OCI-LY3 (cell line): ENCODE measurements at regions not wholly inside any gene's neighbourhood (a gene's known extent, or its start where the extent isn't known, plus 50 kb on each side); places are given as distances from the start of the nearest gene placed in this dataset.

Experiments used
- H2AFZ ChIP-seq: fragments of 200-600, 300-600 bp; shearing (Covaris generic); 2 replicates; pipeline ENCODE4 v1.6.0; 2014; ENCODE audit warnings: antibody characterized with exemption, low read depth, low read length
- H3K27ac ChIP-seq: fragments of 200-600, 300-600 bp; sonication (generic); 2 replicates; pipeline ENCODE4 v1.5.1; 2014; ENCODE audit warnings: mild to moderate bottlenecking, low read length, moderate library complexity, mixed read lengths
- H3K27me3 ChIP-seq: fragments of 200-600, 300-600 bp; sonication (generic); 2 replicates; pipeline ENCODE4 v1.6.1; 2014; ENCODE audit warnings: low read depth, low read length, mixed read lengths
- H3K36me3 ChIP-seq: fragments of 200-600, 300-600 bp; sonication (generic); replicated peaks from 2 replicates; pipeline ENCODE3; 2014; ENCODE audit warnings: low read depth, low read length, mixed read lengths
- H3K4me1 ChIP-seq: fragments of 300-600, 200-600 bp; sonication (generic); 2 replicates; pipeline ENCODE4 v1.6.1; 2014; ENCODE audit warnings: low read length, mixed read lengths
- H3K4me2 ChIP-seq: fragments of 200-600, 300-600 bp; sonication (generic); 2 replicates; pipeline ENCODE4 v1.6.1; 2014; ENCODE audit warnings: low read length, mixed read lengths
- H3K4me3 ChIP-seq: fragments of 300-600, 200-600 bp; sonication (generic); 2 replicates; pipeline ENCODE4 v1.5.1; 2014; ENCODE audit warnings: antibody characterized with exemption, mild to moderate bottlenecking, low read length, moderate library complexity
- H3K79me2 ChIP-seq: fragments of 300-600, 200-600 bp; shearing (Covaris generic); 2 replicates; pipeline ENCODE4 v1.6.1; 2014; ENCODE audit warnings: mild to moderate bottlenecking, low read length, mixed read lengths
- H3K9ac ChIP-seq: fragments of 300-600, 200-600 bp; shearing (Covaris generic); 2 replicates; pipeline ENCODE4 v1.6.0; 2014; ENCODE audit warnings: mild to moderate bottlenecking, low read length, moderate library complexity
- H3K9me3 ChIP-seq: fragments of 200-600, 300-600 bp; shearing (Covaris generic); 2 replicates; pipeline ENCODE4 v1.6.1; 2014; ENCODE audit warnings: low read length, mixed read lengths; ENCODE audit not compliant: insufficient read depth
- H4K20me1 ChIP-seq: fragments of 200-600, 300-600 bp; sonication (generic); 2 replicates; pipeline ENCODE4 v1.6.1; 2016; ENCODE audit warnings: low read length, mixed read lengths; ENCODE audit not compliant: insufficient read depth
- EZH2phosphoT487 ChIP-seq: fragments of 200-600 bp; shearing (Covaris generic); IDR thresholded peaks from 2 replicates; pipeline ENCODE4 v1.6.1; 2018; ENCODE audit warnings: antibody characterized with exemption, mixed run types, low read depth
- TF ChIP-seq, protein P1 (sequence below): fragments of 200-600, 300-600 bp; sonication (generic); IDR thresholded peaks from 2 replicates; pipeline ENCODE4 v1.5.1; 2014; ENCODE audit warnings: antibody characterized with exemption, low read length, low read depth

DNA sequence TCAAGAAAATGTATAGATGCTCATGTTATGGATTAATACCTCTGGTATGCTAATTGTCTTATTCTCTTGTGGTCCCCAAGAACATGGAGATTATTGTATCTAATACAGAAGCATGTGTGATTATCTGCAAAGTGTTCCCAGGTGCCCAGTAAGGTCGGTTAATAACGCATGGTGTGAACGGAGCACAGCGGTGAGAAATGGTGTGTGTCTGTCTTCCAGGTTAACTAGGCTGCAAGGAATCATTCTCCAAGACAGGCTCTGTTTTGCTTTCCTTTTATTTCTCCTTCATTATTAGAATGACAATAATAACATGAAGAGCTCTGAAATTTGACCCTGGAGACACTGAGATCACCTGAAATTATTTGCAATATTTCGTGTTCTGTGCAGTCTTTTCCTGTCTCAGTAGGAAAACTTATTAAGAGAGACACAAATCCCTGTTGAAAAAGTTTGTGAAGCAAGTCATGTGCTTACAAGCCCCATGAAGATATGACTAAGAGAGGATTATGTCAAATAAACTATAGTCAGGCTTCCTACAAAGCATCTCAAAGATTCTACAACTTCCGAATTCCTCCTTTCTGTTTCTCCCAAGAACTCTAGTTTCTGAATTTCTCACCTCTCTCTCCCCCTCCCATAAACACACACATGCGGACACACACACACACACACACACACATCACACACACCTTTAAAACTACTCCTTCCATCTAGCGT is 230.9 kb downstream of the HS3ST1 start:
- no peak for TF ChIP-seq EZH2phosphoT487
- TF ChIP-seq, protein P1, sequence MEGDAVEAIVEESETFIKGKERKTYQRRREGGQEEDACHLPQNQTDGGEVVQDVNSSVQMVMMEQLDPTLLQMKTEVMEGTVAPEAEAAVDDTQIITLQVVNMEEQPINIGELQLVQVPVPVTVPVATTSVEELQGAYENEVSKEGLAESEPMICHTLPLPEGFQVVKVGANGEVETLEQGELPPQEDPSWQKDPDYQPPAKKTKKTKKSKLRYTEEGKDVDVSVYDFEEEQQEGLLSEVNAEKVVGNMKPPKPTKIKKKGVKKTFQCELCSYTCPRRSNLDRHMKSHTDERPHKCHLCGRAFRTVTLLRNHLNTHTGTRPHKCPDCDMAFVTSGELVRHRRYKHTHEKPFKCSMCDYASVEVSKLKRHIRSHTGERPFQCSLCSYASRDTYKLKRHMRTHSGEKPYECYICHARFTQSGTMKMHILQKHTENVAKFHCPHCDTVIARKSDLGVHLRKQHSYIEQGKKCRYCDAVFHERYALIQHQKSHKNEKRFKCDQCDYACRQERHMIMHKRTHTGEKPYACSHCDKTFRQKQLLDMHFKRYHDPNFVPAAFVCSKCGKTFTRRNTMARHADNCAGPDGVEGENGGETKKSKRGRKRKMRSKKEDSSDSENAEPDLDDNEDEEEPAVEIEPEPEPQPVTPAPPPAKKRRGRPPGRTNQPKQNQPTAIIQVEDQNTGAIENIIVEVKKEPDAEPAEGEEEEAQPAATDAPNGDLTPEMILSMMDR = no peak
- Histone ChIP-seq H3K9me3 (no peaks in the 10 kb centered on the region), H3K27ac (no peak overlapping the region)

DNA sequence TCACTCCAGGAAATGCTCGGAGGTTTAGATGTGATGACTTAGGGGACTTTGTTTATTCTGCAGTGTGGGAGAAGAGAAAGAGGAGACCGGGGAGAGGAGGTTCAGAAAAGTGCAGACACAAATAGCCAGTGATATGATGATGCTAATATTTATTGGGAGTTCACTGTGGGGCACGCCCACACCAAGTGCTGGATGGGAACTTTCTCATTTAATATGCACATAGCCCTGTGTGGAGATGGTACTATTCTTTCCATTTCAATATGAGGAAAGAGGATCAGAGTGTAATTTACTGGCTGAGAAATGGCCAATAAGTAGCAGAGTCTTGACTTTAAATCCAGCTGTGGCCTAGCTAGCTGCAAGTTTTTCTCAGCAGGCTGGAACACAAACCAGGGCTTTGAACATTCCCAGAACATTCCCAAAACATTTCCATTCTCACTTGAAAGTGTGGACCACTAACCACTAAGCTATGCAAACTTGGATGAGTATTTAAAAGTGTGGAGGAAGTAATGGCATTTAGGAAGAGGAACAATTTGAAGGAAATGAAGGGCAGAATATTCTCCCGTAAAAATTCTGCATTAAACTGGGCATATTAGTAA is 231.7 kb downstream of the HS3ST1 start:
- no peaks in the 10 kb centered on the region for H3K79me2 ChIP-seq
- H3K27me3 ChIP-seq = no peaks in the 10 kb centered on the region
- H3K4me2 ChIP-seq = no peak overlapping the region
- H3K36me3 ChIP-seq = no peaks in the 10 kb centered on the region
- H3K9ac ChIP-seq = no peak overlapping the region
- no peak overlapping the region for H3K27ac ChIP-seq
- no peak overlapping the region for H3K4me3 ChIP-seq
- TF ChIP-seq, protein P1 = no peak
- no peak for TF ChIP-seq EZH2phosphoT487
- H2AFZ ChIP-seq = no peak overlapping the region
- no peaks in the 10 kb centered on the region for H4K20me1 ChIP-seq
- H3K4me1 ChIP-seq = no peaks in the 10 kb centered on the region
- no peaks in the 10 kb centered on the region for H3K9me3 ChIP-seq

More for the DNA sequence above, 230.9 kb downstream of the HS3ST1 start:
- Histone ChIP-seq H3K27me3 (no peaks in the 10 kb centered on the region), H4K20me1 (no peaks in the 10 kb centered on the region), H3K4me1 (no peaks in the 10 kb centered on the region), H3K79me2 (no peaks in the 10 kb centered on the region), H3K4me3 (no peak overlapping the region), H3K4me2 (no peak overlapping the region), H2AFZ (no peak overlapping the region), H3K9ac (no peak overlapping the region), H3K36me3 (no peaks in the 10 kb centered on the region)

DNA sequence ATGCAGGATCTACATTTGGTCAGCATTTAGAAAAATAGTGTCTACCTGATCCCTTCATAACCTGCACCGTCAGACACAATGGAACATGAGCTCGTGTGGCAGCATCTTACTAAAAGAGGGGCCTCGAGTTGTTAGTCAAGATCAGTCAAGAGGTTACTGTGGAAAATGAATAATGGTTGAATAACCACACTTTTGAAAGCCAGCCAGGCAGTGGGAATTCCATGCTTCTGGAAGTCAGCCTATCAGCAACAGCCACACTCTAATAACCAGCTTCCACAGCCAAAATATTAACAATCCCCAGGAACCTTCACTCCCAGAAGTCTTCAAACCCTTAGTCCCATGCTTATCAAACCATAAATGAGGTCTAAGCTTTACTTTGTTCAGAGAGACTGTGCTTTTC is 234.3 kb downstream of the HS3ST1 start:
- Histone ChIP-seq H3K4me2 (no peak overlapping the region), H3K4me1 (0 out of 2 replicates have a peak, but pooled peaks cover 3% of the 10 kb centered on the region), H2AFZ (no peak overlapping the region), H3K4me3 (no peak overlapping the region), H3K79me2 (no peaks in the 10 kb centered on the region), H3K9ac (no peak overlapping the region), H4K20me1 (no peaks in the 10 kb centered on the region), H3K27me3 (no peaks in the 10 kb centered on the region), H3K36me3 (no peaks in the 10 kb centered on the region), H3K27ac (no peak overlapping the region), H3K9me3 (no peaks in the 10 kb centered on the region)
- TF ChIP-seq, protein P1 = no peak
- TF ChIP-seq EZH2phosphoT487 = no peak

DNA sequence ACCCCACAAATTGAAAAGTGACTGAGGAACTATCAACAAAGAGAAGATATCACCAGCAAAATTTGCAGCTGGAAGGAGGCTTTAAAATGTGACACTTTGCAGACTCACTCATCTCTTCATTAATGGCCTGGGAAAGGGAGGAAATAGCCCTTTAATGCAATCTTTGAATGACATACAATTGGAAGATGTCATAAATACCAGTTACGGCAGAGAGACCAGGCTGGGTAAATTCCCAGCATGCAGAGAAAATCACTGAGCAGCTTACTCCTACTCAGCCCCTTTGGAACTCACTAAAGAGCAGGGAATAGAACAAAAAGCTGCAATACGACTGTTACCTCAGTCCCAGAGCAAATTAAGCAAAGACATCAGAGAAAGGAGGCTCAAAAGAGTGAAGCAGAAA is 238.9 kb downstream of the HS3ST1 start:
- no peak overlapping the region for H3K4me3 ChIP-seq

More for the DNA sequence above, 238.9 kb downstream of the HS3ST1 start:
- no peak overlapping the region for H3K4me2 ChIP-seq
- no peaks in the 10 kb centered on the region for H3K27me3 ChIP-seq
- TF ChIP-seq, protein P1 = no peak
- no peak for TF ChIP-seq EZH2phosphoT487
- no peak overlapping the region for H3K9ac ChIP-seq
- no peaks in the 10 kb centered on the region for H4K20me1 ChIP-seq
- H3K9me3 ChIP-seq = no peaks in the 10 kb centered on the region
- H3K79me2 ChIP-seq = no peaks in the 10 kb centered on the region
- 0 out of 2 replicates have a peak, but pooled peaks cover 4% of the 10 kb centered on the region for H3K4me1 ChIP-seq
- no peak overlapping the region for H2AFZ ChIP-seq
- H3K36me3 ChIP-seq = no peaks in the 10 kb centered on the region
- no peak overlapping the region for H3K27ac ChIP-seq
